HepG2 (cell line): ENCODE measurements at regions not wholly inside any gene's neighbourhood (a gene's known extent, or its start where the extent isn't known, plus 50 kb on each side); places are given as distances from the start of the nearest gene placed in this dataset.

ENCODE experiments used
- ATAC-seq: fragments of 200-7000 bp; cut with Tn5 transposase; 3 replicates; pipeline ENCODE4 v1.9.1; 2020; ENCODE audit warnings: mild to moderate bottlenecking, moderate library complexity
- BruUV-seq: library from RNA; stranded (reverse); fragments of 400-500 nt; replicated peaks from 2 replicates; lab custom pipeline; 2021; lab: Mats Ljungman, UMichigan
- CTCF ChIA-PET: fragments of 300-600 bp; formaldehyde crosslinking; extraction: SDS; loops from one replicate; lab custom pipeline; 2021; ENCODE audit warnings: low total read pairs, inconsistent platforms, low intra/inter-chr PET ratio; lab: Yijun Ruan, JAX
- POLR2A ChIA-PET: fragments of 350-600 bp; sonication (Branson Sonifier 250); formaldehyde crosslinking; loops from one replicate; lab custom pipeline; 2020; ENCODE audit warnings: antibody characterized with exemption, inconsistent platforms; lab: Yijun Ruan, JAX
- DNase-seq: peaks from one replicate; pipeline ENCODE4 v3.0.0-alpha.2; 2015; ENCODE audit warnings: low spot score
- FAIRE-seq: peaks from 3 replicates; lab custom pipeline; 2011; peaks lifted over from hg19 to GRCh38; lab: Jason Lieb, UNC
- H2AFZ ChIP-seq: one replicate; pipeline ENCODE4 v1.6.1; 2011; ENCODE audit warnings: low read length, inconsistent platforms
- H3K27ac ChIP-seq: fragments of 300-600 bp; 3 replicates; pipeline ENCODE4 v1.8.0; 2011; ENCODE audit warnings: mixed run types, mild to moderate bottlenecking, mixed read lengths, low read length, inconsistent platforms; ENCODE audit not compliant: insufficient read depth; ENCODE audit errors: extremely low read length
- H3K27me3 ChIP-seq, 2 experiments: fragments of 200-600 bp in 1 of 2; 2 replicates in 1 of 2; 3 replicates in 1 of 2; pipeline versions ENCODE4 v1.6.0 to v1.8.0; 2011; ENCODE audit warnings: low read length in 2 of 2, mild to moderate bottlenecking in 2 of 2, moderate library complexity in 2 of 2, inconsistent platforms in 1 of 2; ENCODE audit not compliant: insufficient read depth in 2 of 2, control insufficient read depth in 1 of 2
- H3K36me3 ChIP-seq, 2 experiments: fragments of 200-600 bp in 1 of 2; replicated peaks in 1 of 2; 2 replicates in 1 of 2; 3 replicates in 1 of 2; pipeline versions ENCODE4 v1.5.1 to v1.8.0; 2011; ENCODE audit warnings: low read length in 2 of 2, inconsistent platforms in 1 of 2; ENCODE audit not compliant: insufficient read depth in 2 of 2, control insufficient read depth in 1 of 2
- H3K4me1 ChIP-seq: 2 replicates; pipeline ENCODE4 v1.5.1; 2012; ENCODE audit warnings: low read length, inconsistent platforms; ENCODE audit not compliant: insufficient read depth
- H3K4me2 ChIP-seq: 2 replicates; pipeline ENCODE4 v1.6.0; 2011; ENCODE audit warnings: low read depth, low read length, inconsistent platforms
- H3K4me3 ChIP-seq, 3 experiments: fragments of 200-600 bp in 1 of 3; sonication (generic), shearing (Covaris generic) in 1 of 3; replicated peaks in 1 of 3; 2 replicates each; pipeline ENCODE4 v1.5.1; 2011 to 2016; ENCODE audit warnings: low read length in 3 of 3, inconsistent platforms in 2 of 3, low read depth in 2 of 3, mild to moderate bottlenecking in 2 of 3, control low read depth in 1 of 3, mixed read lengths in 1 of 3; ENCODE audit not compliant: insufficient read depth in 1 of 3
- H3K79me2 ChIP-seq: one replicate; pipeline ENCODE4 v1.6.1; 2011; ENCODE audit warnings: low read length, inconsistent platforms; ENCODE audit not compliant: insufficient read depth
- H3K9ac ChIP-seq: 2 replicates; pipeline ENCODE4 v1.6.0; 2011; ENCODE audit warnings: mild to moderate bottlenecking, low read depth, low read length, inconsistent platforms; ENCODE audit not compliant: insufficient read depth
- H3K9me3 ChIP-seq: 2 replicates; pipeline ENCODE4 v1.5.1; 2012; ENCODE audit warnings: mild to moderate bottlenecking, low read length
- H4K20me1 ChIP-seq: 2 replicates; pipeline ENCODE4 v1.6.0; 2011; ENCODE audit warnings: inconsistent platforms, mild to moderate bottlenecking, low read length, moderate library complexity; ENCODE audit not compliant: insufficient read depth
- BRF2 ChIP-seq: sonication (generic); formaldehyde crosslinking; IDR thresholded peaks from 2 replicates; pipeline ENCODE4 v1.8.1; 2022; ENCODE audit warnings: mild to moderate bottlenecking, missing genetic modification reagents
- HOXA5 ChIP-seq: sonication (generic); formaldehyde crosslinking; IDR thresholded peaks from 2 replicates; pipeline ENCODE4 v1.4.0; 2020; ENCODE audit warnings: missing genetic modification reagents
- MEF2D ChIP-seq: sonication (generic); formaldehyde crosslinking; IDR thresholded peaks from 2 replicates; pipeline ENCODE4 v1.5.1; 2020; ENCODE audit warnings: mild to moderate bottlenecking, missing genetic modification reagents
- PITX1 ChIP-seq: sonication (generic); formaldehyde crosslinking; IDR thresholded peaks from 2 replicates; pipeline ENCODE4 v1.5.1; 2020; ENCODE audit warnings: mild to moderate bottlenecking, missing genetic modification reagents
- REL ChIP-seq: sonication (generic); formaldehyde crosslinking; conservative IDR thresholded peaks from 2 replicates; pipeline ENCODE4 v1.8.0; 2022; ENCODE audit warnings: mild to moderate bottlenecking, missing genetic modification reagents, moderate library complexity
- SNRNP70 ChIP-seq: fragments of 200-400 bp; formaldehyde crosslinking; IDR thresholded peaks from 2 replicates; pipeline ENCODE4 v1.6.1; 2017; ENCODE audit warnings: mild to moderate bottlenecking, low read depth, low read length, moderate library complexity
- SOX6 ChIP-seq, 2 experiments: fragments of 450-650 bp in 1 of 2; sonication (generic) in 1 of 2; formaldehyde crosslinking in 1 of 2; IDR thresholded peaks; 2 replicates each; pipeline versions ENCODE4 v1.4.0 to v1.6.1; 2017 to 2020; ENCODE audit warnings: antibody characterized with exemption in 1 of 2, mild to moderate bottlenecking in 1 of 2, missing genetic modification reagents in 1 of 2
- ZBTB39 ChIP-seq: sonication (generic); formaldehyde crosslinking; IDR thresholded peaks from 2 replicates; pipeline ENCODE4 v1.5.0; 2020; ENCODE audit warnings: missing genetic modification reagents
- ZC3H4 ChIP-seq: sonication (generic); formaldehyde crosslinking; IDR thresholded peaks from 2 replicates; pipeline ENCODE4 v1.4.0; 2020; ENCODE audit warnings: missing genetic modification reagents, borderline replicate concordance
- ZFY ChIP-seq: sonication (generic); formaldehyde crosslinking; IDR thresholded peaks from 2 replicates; pipeline ENCODE4 v1.4.0; 2020; ENCODE audit warnings: missing genetic modification reagents
- ZNF143 ChIP-seq: sonication (generic); formaldehyde crosslinking; IDR thresholded peaks from 2 replicates; pipeline ENCODE4 v1.4.0; 2020; ENCODE audit warnings: missing genetic modification reagents
- ZNF547 ChIP-seq: sonication (generic); formaldehyde crosslinking; IDR thresholded peaks from 2 replicates; pipeline ENCODE4 v1.5.1; 2020; ENCODE audit warnings: mild to moderate bottlenecking, missing genetic modification reagents
- WGBS: methylation state at CpG from one replicate; pipeline ENCODE4 v1.1.6; 2017; ENCODE audit warnings: low lambda C conversion rate; 5-methylcytosine and 5-hydroxymethylcytosine counted together
- in situ Hi-C: cut with HindIII; loops from 2 replicates; pipeline ENCODE4 v1.10.0; 2017; ENCODE audit warnings: low pct_unique_long_range_greater_than_20kb; ENCODE audit not compliant: extremely low pct_ligation_motif_present
- intact Hi-C: fragments of 100-400 bp; cut with micrococcal nuclease; formaldehyde crosslinking; loops from one replicate; pipeline ENCODE4 v1.10.0; 2022; ENCODE audit not compliant: unreplicated experiment
- TF ChIP-seq, protein P1 (sequence below): sonication (generic); formaldehyde crosslinking; IDR thresholded peaks from 2 replicates; pipeline ENCODE4 v1.5.0; 2020; ENCODE audit warnings: mild to moderate bottlenecking, missing genetic modification reagents
- TF ChIP-seq, protein P2 (sequence below): sonication (generic); formaldehyde crosslinking; IDR thresholded peaks from 2 replicates; pipeline ENCODE4 v1.8.0; 2022; ENCODE audit warnings: low read depth, missing genetic modification reagents
- TF ChIP-seq, protein P3 (sequence below): sonication (generic); formaldehyde crosslinking; IDR thresholded peaks from 2 replicates; pipeline ENCODE4 v1.4.0; 2020; ENCODE audit warnings: low read depth, mild to moderate bottlenecking, missing genetic modification reagents

DNA sequence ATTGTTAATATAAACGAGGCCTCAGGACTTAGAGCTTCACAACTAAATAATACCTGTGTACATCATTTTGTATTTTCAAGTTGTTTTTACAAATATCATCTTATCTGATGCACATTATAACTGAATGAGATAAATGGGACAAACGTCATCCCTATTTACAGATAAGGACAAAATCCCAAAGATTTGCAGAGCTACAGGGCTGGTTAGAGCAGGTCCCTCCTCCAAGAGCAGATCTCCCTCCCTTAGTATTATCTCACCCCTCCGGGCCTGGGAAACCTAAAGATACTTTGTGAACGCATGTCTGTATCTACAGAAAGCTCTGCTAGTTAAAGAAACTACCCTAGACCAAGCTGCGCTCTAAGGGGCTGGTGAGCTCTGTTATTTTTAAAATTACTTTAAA is 130.4 kb upstream of the PROKR2 start (continued):
- TF ChIP-seq SNRNP70 = no peak
- no peak for TF ChIP-seq ZBTB39 (CRISPR knock-in tag)
- TF ChIP-seq, protein P1, sequence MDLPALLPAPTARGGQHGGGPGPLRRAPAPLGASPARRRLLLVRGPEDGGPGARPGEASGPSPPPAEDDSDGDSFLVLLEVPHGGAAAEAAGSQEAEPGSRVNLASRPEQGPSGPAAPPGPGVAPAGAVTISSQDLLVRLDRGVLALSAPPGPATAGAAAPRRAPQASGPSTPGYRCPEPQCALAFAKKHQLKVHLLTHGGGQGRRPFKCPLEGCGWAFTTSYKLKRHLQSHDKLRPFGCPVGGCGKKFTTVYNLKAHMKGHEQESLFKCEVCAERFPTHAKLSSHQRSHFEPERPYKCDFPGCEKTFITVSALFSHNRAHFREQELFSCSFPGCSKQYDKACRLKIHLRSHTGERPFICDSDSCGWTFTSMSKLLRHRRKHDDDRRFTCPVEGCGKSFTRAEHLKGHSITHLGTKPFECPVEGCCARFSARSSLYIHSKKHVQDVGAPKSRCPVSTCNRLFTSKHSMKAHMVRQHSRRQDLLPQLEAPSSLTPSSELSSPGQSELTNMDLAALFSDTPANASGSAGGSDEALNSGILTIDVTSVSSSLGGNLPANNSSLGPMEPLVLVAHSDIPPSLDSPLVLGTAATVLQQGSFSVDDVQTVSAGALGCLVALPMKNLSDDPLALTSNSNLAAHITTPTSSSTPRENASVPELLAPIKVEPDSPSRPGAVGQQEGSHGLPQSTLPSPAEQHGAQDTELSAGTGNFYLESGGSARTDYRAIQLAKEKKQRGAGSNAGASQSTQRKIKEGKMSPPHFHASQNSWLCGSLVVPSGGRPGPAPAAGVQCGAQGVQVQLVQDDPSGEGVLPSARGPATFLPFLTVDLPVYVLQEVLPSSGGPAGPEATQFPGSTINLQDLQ (CRISPR knock-in tag) = no peak
- TF ChIP-seq PITX1 (CRISPR knock-in tag) = no peak
- TF ChIP-seq SOX6 (IDR thresholded peaks at IDR 0.05) = no peak
- TF ChIP-seq SOX6 (CRISPR knock-in tag; IDR thresholded peaks at IDR 0.05) = no peak
- TF ChIP-seq HOXA5 (CRISPR knock-in tag) = no peak
- TF ChIP-seq, all 625 proteins: peak for 0

DNA sequence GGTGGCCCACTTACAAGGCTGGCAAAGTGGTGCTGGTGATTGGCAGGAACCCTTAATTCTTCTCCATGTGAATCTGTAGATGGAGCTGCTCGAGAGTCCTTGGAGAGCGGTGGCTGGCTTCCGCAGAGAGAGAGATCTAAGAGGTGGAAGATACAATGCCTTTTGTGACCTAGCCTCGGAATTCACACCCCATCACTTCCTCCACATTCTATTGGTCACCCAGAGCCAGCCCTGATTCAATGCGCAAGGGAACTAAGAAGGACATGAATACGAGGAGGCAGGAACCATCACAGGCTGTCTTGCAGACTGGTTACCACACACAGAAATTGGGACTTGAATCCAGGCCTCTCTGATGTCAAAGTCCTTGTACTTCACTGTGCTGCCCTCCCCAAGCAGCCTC is 128.9 kb upstream of the PROKR2 start:
- BruUV-seq = no TSS peak
- Histone ChIP-seq H4K20me1 (no peaks in the 10 kb centered on the region), H3K4me3 (no peak overlapping the region), H3K36me3 (no peaks in the 10 kb centered on the region), H3K4me2 (no peak overlapping the region), H3K79me2 (no peaks in the 10 kb centered on the region), H3K9me3 (no peaks in the 10 kb centered on the region), H3K27ac (no peak overlapping the region), H3K4me1 (no peaks in the 10 kb centered on the region), H3K9ac (no peak overlapping the region), H3K27me3 (peaks cover 0 to 8% of the 10 kb centered on the region in 2 experiments; a peak in 1 of 5 replicates), H2AFZ (no peak overlapping the region)
- CTCF ChIA-PET = no interaction called here
- ATAC-seq = no peak
- WGBS = 46% methylated on average over 6 of the region's 6 CpGs
- DNase-seq = no peak
- FAIRE-seq = no peak
- in situ Hi-C loops = loop anchor here (5.0 kb wide), 1 partner anchor 238 kb away; no protein-coding TSS in a partner anchor
- intact Hi-C loops = no loop called here
- POLR2A ChIA-PET = no interaction called here
- TF ChIP-seq ZC3H4 (CRISPR knock-in tag) (no peak), ZFY (no peak), REL (CRISPR knock-in tag) (no peak), ZNF547 (no peak), ZNF143 (CRISPR knock-in tag) (no peak), BRF2 (CRISPR knock-in tag) (no peak), MEF2D (no peak)
- TF ChIP-seq, protein P2, sequence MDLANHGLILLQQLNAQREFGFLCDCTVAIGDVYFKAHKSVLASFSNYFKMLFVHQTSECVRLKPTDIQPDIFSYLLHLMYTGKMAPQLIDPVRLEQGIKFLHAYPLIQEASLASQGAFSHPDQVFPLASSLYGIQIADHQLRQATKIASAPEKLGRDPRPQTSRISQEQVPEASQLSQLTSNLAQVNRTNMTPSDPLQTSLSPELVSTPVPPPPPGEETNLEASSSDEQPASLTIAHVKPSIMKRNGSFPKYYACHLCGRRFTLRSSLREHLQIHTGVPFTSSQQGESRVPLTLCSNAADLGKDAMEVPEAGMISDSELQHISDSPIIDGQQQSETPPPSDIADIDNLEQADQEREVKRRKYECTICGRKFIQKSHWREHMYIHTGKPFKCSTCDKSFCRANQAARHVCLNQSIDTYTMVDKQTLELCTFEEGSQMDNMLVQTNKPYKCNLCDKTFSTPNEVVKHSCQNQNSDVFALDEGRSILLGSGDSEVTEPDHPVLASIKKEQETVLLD (CRISPR knock-in tag) = no peak
- TF ChIP-seq, protein P3, sequence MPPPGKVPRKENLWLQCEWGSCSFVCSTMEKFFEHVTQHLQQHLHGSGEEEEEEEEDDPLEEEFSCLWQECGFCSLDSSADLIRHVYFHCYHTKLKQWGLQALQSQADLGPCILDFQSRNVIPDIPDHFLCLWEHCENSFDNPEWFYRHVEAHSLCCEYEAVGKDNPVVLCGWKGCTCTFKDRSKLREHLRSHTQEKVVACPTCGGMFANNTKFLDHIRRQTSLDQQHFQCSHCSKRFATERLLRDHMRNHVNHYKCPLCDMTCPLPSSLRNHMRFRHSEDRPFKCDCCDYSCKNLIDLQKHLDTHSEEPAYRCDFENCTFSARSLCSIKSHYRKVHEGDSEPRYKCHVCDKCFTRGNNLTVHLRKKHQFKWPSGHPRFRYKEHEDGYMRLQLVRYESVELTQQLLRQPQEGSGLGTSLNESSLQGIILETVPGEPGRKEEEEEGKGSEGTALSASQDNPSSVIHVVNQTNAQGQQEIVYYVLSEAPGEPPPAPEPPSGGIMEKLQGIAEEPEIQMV (CRISPR knock-in tag) = no peak
